ENCODE measurements at regions not wholly inside any gene's neighbourhood (a gene's known extent, or its start where the extent isn't known, plus 50 kb on each side); places are given as distances from the start of the nearest gene placed in this dataset.

- CTCF ChIA-PET = no interaction called here
- H3K9me1 ChIP-seq (ENCODE audit: insufficient read depth, low read length) = no peaks in the 10 kb centered on the region
- dilution Hi-C loops (cut with HindIII; ENCODE audit: low sequenced_read_pairs, unreplicated experiment) = no loop called here
Observed at GRCh38 chr12:54786081-54786480, 68.2 kb upstream of the MUCL1 start.

More at GRCh38 chr12:54786081-54786480, 68.2 kb upstream of the MUCL1 start:
- POLR2A ChIA-PET (ENCODE audit: unreplicated experiment) = no interaction called here
- Histone ChIP-seq H2AK5ac (ENCODE audit: low read depth, low read length) (no peak overlapping the region), H3K9ac (ENCODE audit: low read depth, low read length) (no peak overlapping the region), H4K8ac (ENCODE audit: low read depth in 2 of 2, low read length in 2 of 2) (no peak overlapping the region), H3K4me3 (ENCODE audit: insufficient read depth, low read depth, low read length) (no peak overlapping the region), H3K79me1 (ENCODE audit: low read depth in 1 of 2, low read length in 2 of 2) (no peaks in the 10 kb centered on the region), H2AK9ac (replicated peaks; ENCODE audit: low read depth, low read length, poor library complexity) (no peak overlapping the region), H2BK120ac (ENCODE audit: low read depth, low read length) (no peak overlapping the region), H3K56ac (ENCODE audit: extremely low read depth, insufficient read depth, low read length) (no peak overlapping the region), H2BK5ac (ENCODE audit: low read depth, low read length, poor library complexity, severe bottlenecking) (no peak overlapping the region), H3K4me1 (ENCODE audit: control insufficient read depth, insufficient read depth, low read length) (no peaks in the 10 kb centered on the region), H2BK20ac (ENCODE audit: low read depth, low read length) (no peak overlapping the region), H4K5ac (ENCODE audit: low read depth, low read length) (no peak overlapping the region), H2BK15ac (ENCODE audit: low read depth, low read length) (no peak overlapping the region), H3K23ac (ENCODE audit: low read depth, low read length) (no peak overlapping the region), H3K14ac (replicated peaks; ENCODE audit: low read depth, low read length) (no peak overlapping the region), H3K4ac (ENCODE audit: low read depth, low read length) (no peak overlapping the region), H3K18ac (ENCODE audit: low read depth, low read length) (no peak overlapping the region), H3K27me3 (ENCODE audit: control insufficient read depth, insufficient read depth, low read length) (no peaks in the 10 kb centered on the region), H4K91ac (ENCODE audit: insufficient read depth, low read depth, low read length) (no peak overlapping the region), H2AFZ (replicated peaks; ENCODE audit: low read length, poor library complexity) (no peak overlapping the region), H3K27ac (ENCODE audit: insufficient read depth, low read length) (no peak overlapping the region), H3K9me3 (ENCODE audit: control insufficient read depth, insufficient read depth, low read length) (peaks cover 2% of the 10 kb centered on the region; the same call in 1 of the 2 replicates), H3K36me3 (ENCODE audit: control insufficient read depth, insufficient read depth, low read length) (no peaks in the 10 kb centered on the region), H4K20me1 (ENCODE audit: insufficient read depth, low read length) (no peaks in the 10 kb centered on the region), H3K4me2 (ENCODE audit: low read depth, low read length) (no peak overlapping the region)
- in situ Hi-C loops (cut with MboI; ENCODE audit: low sequenced_read_pairs) = no loop called here
- no peak for ATAC-seq (ENCODE audit: low read depth)
- intact Hi-C loops (cut with micrococcal nuclease) = no loop called here
- TF ChIP-seq CHD1 (IDR thresholded peaks at IDR 0.05; ENCODE audit: low read depth, low read length) = no peak
- no peak for TF ChIP-seq POLR2A (IDR thresholded peaks at IDR 0.05; ENCODE audit: low read depth, low read length)
- TF ChIP-seq FOS (IDR thresholded peaks at IDR 0.05; ENCODE audit: low read depth, low read length) = no peak
- TF ChIP-seq RFX5 (IDR thresholded peaks at IDR 0.05; ENCODE audit: low read depth, low read length) = no peak
- TF ChIP-seq ELK1 (IDR thresholded peaks at IDR 0.05; ENCODE audit: borderline replicate concordance, low read depth, low read length) = no peak
- no peak for TF ChIP-seq MAZ (IDR thresholded peaks at IDR 0.05; ENCODE audit: borderline replicate concordance, low read depth, low read length)
- no peak for TF ChIP-seq BHLHE40 (IDR thresholded peaks at IDR 0.05; ENCODE audit: low read depth, low read length)
- no peak for TF ChIP-seq SMC3 (IDR thresholded peaks at IDR 0.05; ENCODE audit: low read depth, low read length)
- no peak for DNase-seq
- WGBS, 2 experiments (ENCODE audit: extremely low coverage in 2 of 2, insufficient read length in 1 of 2) = 67% methylated on average over 2 of the region's 5 CpGs; no CpG with 5 or more reads in 1 of the 2 experiments
- no TSS peak for BruUV-seq (replicated peaks)

All from IMR-90 (cell line).